Cerebellar nuclear complex (tissue), 1 donor: ENCODE measurements at regions not wholly inside any gene's neighbourhood (a gene's known extent, or its start where the extent isn't known, plus 50 kb on each side); places are given as distances from the start of the nearest gene placed in this dataset.
"Not testable (repeated sequence)": the region's sequence is repeated elsewhere in the genome, so short reads cannot be mapped to it uniquely, and the experiment has no call there.

Experiments used
- DNase-seq, 2 experiments: peaks; one replicate each; lab custom pipeline; 2025; lab: John Stamatoyannopoulos, UW

- no peak for DNase-seq
Measured at GRCh38 chr3:10703875-10704274, 112.2 kb upstream of the SLC6A11 start.

- DNase-seq = no peak
Measured at GRCh38 chr3:10706156-10706739, 109.8 kb upstream of the SLC6A11 start.

GRCh38 chr3:10706740-10707399 is 109.2 kb upstream of the SLC6A11 start:
- no peak for DNase-seq

- DNase-seq = no peak
Measured at GRCh38 chr3:10707400-10708215, 108.4 kb upstream of the SLC6A11 start.

GRCh38 chr3:10708216-10708893 is 107.7 kb upstream of the SLC6A11 start:
- no peak for DNase-seq

- no peak for DNase-seq
Measured at GRCh38 chr3:10709110-10709781, 106.8 kb upstream of the SLC6A11 start.

GRCh38 chr3:10712121-10712520 is 103.9 kb upstream of the SLC6A11 start:
- no peak for DNase-seq

- DNase-seq = no peak
Measured at GRCh38 chr3:10713656-10714055, 102.4 kb upstream of the SLC6A11 start.

- DNase-seq = peak in 1 of 2 experiments; percentile 30
Measured at GRCh38 chr3:10715886-10716285, 100.1 kb upstream of the SLC6A11 start.

GRCh38 chr3:10716964-10717363 is 99.1 kb upstream of the SLC6A11 start:
- DNase-seq = no peak

- DNase-seq = no peak
Measured at GRCh38 chr3:10717756-10718155, 98.3 kb upstream of the SLC6A11 start.

GRCh38 chr3:10721101-10721500 is 94.9 kb upstream of the SLC6A11 start:
- DNase-seq = no peak

GRCh38 chr3:10722911-10723310 is 93.1 kb upstream of the SLC6A11 start:
- no peak for DNase-seq

GRCh38 chr3:10723991-10724390 is 92.0 kb upstream of the SLC6A11 start:
- DNase-seq = no peak

GRCh38 chr3:10725067-10725466 is 91.0 kb upstream of the SLC6A11 start:
- DNase-seq = no peak

- no peak for DNase-seq
Measured at GRCh38 chr3:10725846-10726245, 90.2 kb upstream of the SLC6A11 start.

GRCh38 chr3:10726787-10727186 is 89.2 kb upstream of the SLC6A11 start:
- no peak for DNase-seq

GRCh38 chr3:10729439-10729838 is 86.6 kb upstream of the SLC6A11 start:
- DNase-seq = no peak

GRCh38 chr3:10732292-10732691 is 83.7 kb upstream of the SLC6A11 start:
- no peak for DNase-seq

GRCh38 chr3:10733297-10733696 is 82.7 kb upstream of the SLC6A11 start:
- no peak for DNase-seq

GRCh38 chr3:10736444-10736843 is 79.6 kb upstream of the SLC6A11 start:
- not testable (repeated sequence) for DNase-seq

- DNase-seq = no peak
Measured at GRCh38 chr3:10737785-10738184, 78.2 kb upstream of the SLC6A11 start.
